K562 (cell line): ENCODE measurements at regions not wholly inside any gene's neighbourhood (a gene's known extent, or its start where the extent isn't known, plus 50 kb on each side); places are given as distances from the start of the nearest gene placed in this dataset.

ENCODE experiments used
- ATAC-seq: fragments of 200-7000 bp; cut with Tn5 transposase; 3 replicates; pipeline ENCODE4 v1.9.1; 2020; ENCODE audit warnings: moderate library complexity
- BruUV-seq: library from RNA; stranded (reverse); fragments of 400-500 nt; replicated peaks from 2 replicates; lab custom pipeline; 2021; lab: Mats Ljungman, UMichigan
- CTCF ChIA-PET: fragments of 300-600 bp; formaldehyde crosslinking; extraction: SDS; loops from one replicate; lab custom pipeline; 2021; ENCODE audit warnings: low intra/inter-chr PET ratio; lab: Yijun Ruan, JAX
- POLR2A ChIA-PET: fragments of 300-600, 350-650 bp; sonication (Branson Sonifier 250); formaldehyde crosslinking; extraction: SDS; loops from one replicate; lab custom pipeline; 2021; ENCODE audit warnings: antibody characterized with exemption, inconsistent platforms; lab: Yijun Ruan, JAX
- DNase-seq, 4 experiments: peaks; one replicate each; pipeline versions ENCODE4 v3.0.0 to v3.0.0-alpha.2; 2011 to 2018; ENCODE audit warnings: low spot score in 3 of 4, mixed read lengths in 3 of 4; ENCODE audit errors: extremely low read depth in 1 of 4
- FAIRE-seq: peaks from 2 replicates; lab custom pipeline; 2011; peaks lifted over from hg19 to GRCh38; lab: Jason Lieb, UNC
- H2AFZ ChIP-seq: 2 replicates; pipeline ENCODE4 v1.6.0; 2011; ENCODE audit warnings: low read depth, low read length, control low read depth, inconsistent platforms
- H3K27ac ChIP-seq: fragments of 200-600 bp; 3 replicates; pipeline ENCODE4 v1.8.0; 2011; ENCODE audit warnings: low read depth, mild to moderate bottlenecking, control low read depth, inconsistent platforms, low read length, moderate library complexity, mixed read lengths; ENCODE audit errors: extremely low read depth
- H3K27me3 ChIP-seq, 2 experiments: fragments of 300-600 bp in 1 of 2; 2 replicates in 1 of 2; 3 replicates in 1 of 2; pipeline versions ENCODE4 v1.6.0 to v1.8.0; 2011; ENCODE audit warnings: inconsistent platforms in 2 of 2, low read length in 2 of 2, mild to moderate bottlenecking in 1 of 2, mixed read lengths in 1 of 2, moderate library complexity in 1 of 2; ENCODE audit not compliant: control insufficient read depth in 2 of 2, insufficient read depth in 2 of 2
- H3K36me3 ChIP-seq: fragments of 300-600 bp; 3 replicates; pipeline ENCODE4 v1.8.0; 2011; ENCODE audit warnings: mild to moderate bottlenecking, low read length, inconsistent platforms; ENCODE audit not compliant: control insufficient read depth, insufficient read depth
- H3K4me1 ChIP-seq, 2 experiments: fragments of 200-600 bp in 1 of 2; replicated peaks in 1 of 2; 2 replicates in 1 of 2; 3 replicates in 1 of 2; pipeline versions ENCODE4 v1.5.1 to v1.8.0; 2011; ENCODE audit warnings: inconsistent platforms in 2 of 2, low read length in 2 of 2, mild to moderate bottlenecking in 1 of 2, mixed read lengths in 1 of 2, moderate library complexity in 1 of 2; ENCODE audit not compliant: control insufficient read depth in 2 of 2, insufficient read depth in 2 of 2
- H3K4me2 ChIP-seq: 2 replicates; pipeline ENCODE4 v1.6.1; 2011; ENCODE audit warnings: low read length, control low read depth, inconsistent platforms, mixed read lengths; ENCODE audit not compliant: insufficient read depth
- H3K4me3 ChIP-seq: fragments of 200-600 bp; sonication (generic), shearing (Covaris generic); 2 replicates; pipeline ENCODE4 v1.5.1; 2016; ENCODE audit warnings: control low read depth, inconsistent platforms
- H3K79me2 ChIP-seq: fragments of 200-600 bp; 3 replicates; pipeline ENCODE4 v1.8.0; 2011; ENCODE audit warnings: low read length, inconsistent platforms; ENCODE audit not compliant: control insufficient read depth, insufficient read depth
- H3K9ac ChIP-seq, 2 experiments: 2 replicates each; pipeline versions ENCODE4 v1.6.0 to v1.6.1; 2011; ENCODE audit warnings: low read depth in 2 of 2, low read length in 2 of 2, control low read depth in 1 of 2, inconsistent platforms in 1 of 2, mild to moderate bottlenecking in 1 of 2, mixed read lengths in 1 of 2; ENCODE audit not compliant: insufficient read depth in 1 of 2
- H3K9me1 ChIP-seq: one replicate; pipeline ENCODE4 v1.6.0; 2011; ENCODE audit warnings: inconsistent platforms, mild to moderate bottlenecking, low read length, moderate library complexity; ENCODE audit not compliant: control insufficient read depth, insufficient read depth
- H3K9me3 ChIP-seq: replicated peaks from 2 replicates; pipeline ENCODE4 v1.5.1; 2011; ENCODE audit warnings: low read depth, low read length, inconsistent platforms; ENCODE audit not compliant: control insufficient read depth, insufficient read depth
- H4K20me1 ChIP-seq: replicated peaks from 2 replicates; pipeline ENCODE4 v1.6.1; 2011; ENCODE audit warnings: low read length, inconsistent platforms, mixed read lengths; ENCODE audit not compliant: control insufficient read depth, insufficient read depth
- CAMTA2 ChIP-seq: fragments of 250-450 bp; sonication (Bioruptor Pico); conservative IDR thresholded peaks from 2 replicates; pipeline ENCODE4 v1.5.1; 2022
- CEBPG ChIP-seq, 3 experiments: fragments of 200-800 bp in 1 of 3; sonication (Bioruptor generic) in 1 of 3; sonication (generic) in 1 of 3; formaldehyde crosslinking in 1 of 3; IDR thresholded peaks in 2 of 3; conservative IDR thresholded peaks in 1 of 3; 2 replicates each; pipeline versions ENCODE4 v1.6.1 to v1.8.0; 2016 to 2022; ENCODE audit warnings: missing compliant biosample characterization in 2 of 3, missing genetic modification characterization in 2 of 3, mild to moderate bottlenecking in 1 of 3, missing genetic modification reagents in 1 of 3
- ELF4 ChIP-seq: fragments of 450-650 bp; formaldehyde crosslinking; IDR thresholded peaks from 2 replicates; pipeline ENCODE4 v1.4.0; 2022; ENCODE audit warnings: missing genetic modification characterization
- GTF2A2 ChIP-seq: IDR thresholded peaks from 2 replicates; pipeline ENCODE4 v1.6.1; 2016; ENCODE audit warnings: mild to moderate bottlenecking, missing genetic modification characterization, missing compliant biosample characterization
- HMGN3 ChIP-seq: IDR thresholded peaks from 2 replicates; pipeline ENCODE4 v1.6.1; 2011; ENCODE audit warnings: borderline replicate concordance, low read depth, mild to moderate bottlenecking, mixed read lengths, low read length; ENCODE audit not compliant: insufficient read length; ENCODE audit errors: extremely low read depth
- IFI16 ChIP-seq: fragments of 250-450 bp; sonication (Bioruptor Pico); IDR thresholded peaks from 2 replicates; pipeline ENCODE4 v2.1.2; 2022; ENCODE audit warnings: mild to moderate bottlenecking, inconsistent platforms
- PHF21A ChIP-seq: fragments of 450-650 bp; IDR thresholded peaks from 2 replicates; pipeline ENCODE4 v1.6.1; 2017; ENCODE audit warnings: low read depth, borderline replicate concordance
- RBBP5 ChIP-seq: fragments of 200-600 bp; sonication (generic); IDR thresholded peaks from 2 replicates; pipeline ENCODE4 v1.6.1; 2012; ENCODE audit warnings: borderline replicate concordance, mild to moderate bottlenecking, low read length, control low read depth, inconsistent platforms; ENCODE audit not compliant: insufficient read depth, poor library complexity, severe bottlenecking
- SP1 ChIP-seq: sonication (generic); formaldehyde crosslinking; IDR thresholded peaks from 2 replicates; pipeline ENCODE4 v1.8.1; 2022; ENCODE audit warnings: mild to moderate bottlenecking, missing genetic modification reagents
- SRSF7 ChIP-seq: fragments of 200-400 bp; formaldehyde crosslinking; optimal IDR thresholded peaks from 2 replicates; pipeline ENCODE3; 2017; ENCODE audit warnings: mild to moderate bottlenecking, low read depth, low read length
- TBP ChIP-seq: optimal IDR thresholded peaks from 2 replicates; pipeline ENCODE3; 2011; ENCODE audit warnings: low read depth, low read length, improper control_type of control experiment
- ZFP30 ChIP-seq: fragments of 250-450 bp; sonication (Bioruptor Pico); IDR thresholded peaks from 2 replicates; pipeline ENCODE4 v1.8.0; 2022; ENCODE audit warnings: moderate library complexity, mild to moderate bottlenecking, inconsistent platforms, borderline replicate concordance
- ZNF23 ChIP-seq: fragments of 250-450 bp; sonication (Bioruptor Pico); IDR thresholded peaks from 2 replicates; pipeline ENCODE4 v1.4.0; 2020; ENCODE audit warnings: mild to moderate bottlenecking
- ZNF232 ChIP-seq: sonication (generic); formaldehyde crosslinking; IDR thresholded peaks from 2 replicates; pipeline ENCODE4 v1.8.0; 2022; ENCODE audit warnings: mild to moderate bottlenecking, missing genetic modification reagents
- ZNF3 ChIP-seq: fragments of 250-450 bp; sonication (Bioruptor Pico); IDR thresholded peaks from 2 replicates; pipeline ENCODE4 v1.5.0; 2021; ENCODE audit warnings: mild to moderate bottlenecking, moderate library complexity
- WGBS: fragments of 100-300 bp; shearing (Covaris generic); methylation state at CpG from one replicate; pipeline ENCODE4 v1.1.6; 2016; ENCODE audit warnings: low coverage, mixed read lengths; ENCODE audit not compliant: insufficient coverage; ENCODE audit errors: missing lambda C conversion rate; 5-methylcytosine and 5-hydroxymethylcytosine counted together
- in situ Hi-C: fragments of 300-500 bp; cut with MboI; formaldehyde crosslinking; loops from 4 replicates; pipeline ENCODE4 v1.15.0; 2018; ENCODE audit warnings: inconsistent platforms, mixed read lengths
- intact Hi-C: fragments of 100-400 bp; cut with micrococcal nuclease; formaldehyde crosslinking; loops from 2 replicates; pipeline ENCODE4 v1.14.2; 2022
- TF ChIP-seq, protein P1 (sequence below): fragments of 250-450 bp; sonication (Bioruptor Pico); IDR thresholded peaks from 2 replicates; pipeline ENCODE4 v1.9.0; 2021; ENCODE audit warnings: mild to moderate bottlenecking
- TF ChIP-seq, protein P2 (sequence below): fragments of 450-650 bp; formaldehyde crosslinking; IDR thresholded peaks from 2 replicates; pipeline ENCODE4 v1.4.0; 2020; ENCODE audit warnings: mild to moderate bottlenecking, moderate library complexity
- TF ChIP-seq, protein P3 (sequence below): fragments of 450-650 bp; IDR thresholded peaks from 2 replicates; pipeline ENCODE4 v1.6.1; 2018; ENCODE audit warnings: mild to moderate bottlenecking, low read depth; ENCODE audit not compliant: partially characterized antibody

DNA sequence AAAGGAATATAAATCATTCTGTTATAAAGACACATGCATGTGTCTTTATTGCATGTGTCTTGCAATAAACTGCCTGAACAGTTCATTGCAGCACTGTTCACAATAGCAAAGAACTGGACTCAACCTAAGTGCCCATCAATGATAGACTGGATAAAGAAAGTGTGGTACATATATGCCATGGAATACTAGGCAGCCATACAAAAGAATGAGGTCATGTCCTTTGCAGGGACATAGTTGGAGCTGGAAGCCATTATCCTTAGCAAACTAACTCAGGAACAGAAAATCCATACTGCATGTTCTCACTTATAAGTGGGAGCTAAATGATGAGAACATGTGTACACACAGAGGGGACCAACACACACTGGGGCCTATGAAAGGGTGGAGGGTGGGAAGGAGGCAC is 63.7 kb upstream of the CHD1 start (continued):
- TF ChIP-seq RBBP5: no peak

GRCh38 chr5:98989727-98990126 is 60.9 kb upstream of the CHD1 start:
- Histone ChIP-seq H3K36me3 (no peaks in the 10 kb centered on the region), H3K27me3 (no peaks in the 10 kb centered on the region), H2AFZ (no peak overlapping the region), H4K20me1 (no peaks in the 10 kb centered on the region), H3K79me2 (no peaks in the 10 kb centered on the region), H3K4me1 (peaks cover 0 to 5% of the 10 kb centered on the region in 2 experiments; a peak in 1 of 5 replicates), H3K27ac (no peak overlapping the region), H3K9me3 (no peaks in the 10 kb centered on the region), H3K9ac (no peak overlapping the region), H3K4me3 (no peak overlapping the region), H3K9me1 (no peaks in the 10 kb centered on the region), H3K4me2 (no peak overlapping the region)
- ATAC-seq (no peak), DNase-seq (no peak), FAIRE-seq (no peak)
- no TSS peak for BruUV-seq
- POLR2A ChIA-PET: no interaction called here
- CTCF ChIA-PET: no interaction called here
- intact Hi-C loops (no loop called here), in situ Hi-C loops (no loop called here)
- TF ChIP-seq SRSF7: no peak
- no peak for TF ChIP-seq CEBPG (CRISPR knock-in tag; IDR thresholded peaks at IDR 0.05)
- no peak for TF ChIP-seq CEBPG (tag; conservative IDR thresholded peaks at IDR 0.05 in 1 of 2, IDR thresholded peaks at IDR 0.05 in 1 of 2)
- TF ChIP-seq, protein P1, sequence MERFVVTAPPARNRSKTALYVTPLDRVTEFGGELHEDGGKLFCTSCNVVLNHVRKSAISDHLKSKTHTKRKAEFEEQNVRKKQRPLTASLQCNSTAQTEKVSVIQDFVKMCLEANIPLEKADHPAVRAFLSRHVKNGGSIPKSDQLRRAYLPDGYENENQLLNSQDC (CRISPR knock-in tag): no peak
- no peak for TF ChIP-seq ZNF3 (CRISPR knock-in tag)
- TF ChIP-seq TBP: no peak
- TF ChIP-seq ELF4 (CRISPR knock-in tag): no peak
- TF ChIP-seq SP1: no peak
- no peak for TF ChIP-seq PHF21A
- TF ChIP-seq GTF2A2 (tag): no peak
- TF ChIP-seq HMGN3: no peak
- no peak for TF ChIP-seq IFI16
- TF ChIP-seq, protein P2, sequence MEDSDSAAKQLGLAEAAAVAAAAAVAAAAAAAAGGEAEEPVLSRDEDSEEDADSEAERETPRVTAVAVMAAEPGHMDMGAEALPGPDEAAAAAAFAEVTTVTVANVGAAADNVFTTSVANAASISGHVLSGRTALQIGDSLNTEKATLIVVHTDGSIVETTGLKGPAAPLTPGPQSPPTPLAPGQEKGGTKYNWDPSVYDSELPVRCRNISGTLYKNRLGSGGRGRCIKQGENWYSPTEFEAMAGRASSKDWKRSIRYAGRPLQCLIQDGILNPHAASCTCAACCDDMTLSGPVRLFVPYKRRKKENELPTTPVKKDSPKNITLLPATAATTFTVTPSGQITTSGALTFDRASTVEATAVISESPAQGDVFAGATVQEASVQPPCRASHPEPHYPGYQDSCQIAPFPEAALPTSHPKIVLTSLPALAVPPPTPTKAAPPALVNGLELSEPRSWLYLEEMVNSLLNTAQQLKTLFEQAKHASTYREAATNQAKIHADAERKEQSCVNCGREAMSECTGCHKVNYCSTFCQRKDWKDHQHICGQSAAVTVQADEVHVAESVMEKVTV: no peak
- TF ChIP-seq ZFP30 (CRISPR knock-in tag): no peak
- no peak for TF ChIP-seq ZNF232 (CRISPR knock-in tag)
- TF ChIP-seq, protein P3, sequence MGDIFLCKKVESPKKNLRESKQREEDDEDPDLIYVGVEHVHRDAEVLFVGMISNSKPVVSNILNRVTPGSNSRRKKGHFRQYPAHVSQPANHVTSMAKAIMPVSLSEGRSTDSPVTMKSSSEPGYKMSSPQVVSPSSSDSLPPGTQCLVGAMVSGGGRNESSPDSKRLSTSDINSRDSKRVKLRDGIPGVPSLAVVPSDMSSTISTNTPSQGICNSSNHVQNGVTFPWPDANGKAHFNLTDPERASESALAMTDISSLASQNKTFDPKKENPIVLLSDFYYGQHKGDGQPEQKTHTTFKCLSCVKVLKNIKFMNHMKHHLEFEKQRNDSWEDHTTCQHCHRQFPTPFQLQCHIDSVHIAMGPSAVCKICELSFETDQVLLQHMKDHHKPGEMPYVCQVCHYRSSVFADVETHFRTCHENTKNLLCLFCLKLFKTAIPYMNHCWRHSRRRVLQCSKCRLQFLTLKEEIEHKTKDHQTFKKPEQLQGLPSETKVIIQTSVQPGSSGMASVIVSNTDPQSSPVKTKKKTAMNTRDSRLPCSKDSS: no peak
- no peak for TF ChIP-seq CAMTA2
- no peak for TF ChIP-seq ZNF23 (CRISPR knock-in tag)
- 56% methylated on average over 3 of the region's 3 CpGs for WGBS
